ENCODE measurements at regions not wholly inside any gene's neighbourhood (a gene's known extent, or its start where the extent isn't known, plus 50 kb on each side); places are given as distances from the start of the nearest gene placed in this dataset.

- TF ChIP-seq CTCF (IDR thresholded peaks at IDR 0.05) (no peak), EP300 (IDR thresholded peaks at IDR 0.05) (no peak)
Observed at GRCh38 chr13:110806636-110807035, 93.1 kb downstream of the ING1 start.
